Kidney (tissue), 13 donors: ENCODE measurements at regions not wholly inside any gene's neighbourhood (a gene's known extent, or its start where the extent isn't known, plus 50 kb on each side); places are given as distances from the start of the nearest gene placed in this dataset.

Source experiments
- DNase-seq, 5 donors: peaks; one replicate each; pipeline ENCODE4 v3.0.0-alpha.2; 2013 to 2020
- FAIRE-seq: peaks from 2 replicates; lab custom pipeline; 2012; peaks lifted over from hg19 to GRCh38; lab: Jason Lieb, UNC
- H3K27ac ChIP-seq, 2 donors: one replicate each; pipeline ENCODE4 v1.7.0; 2013; ENCODE audit warnings: low read depth in 2 of 2, low read length in 2 of 2, inconsistent platforms in 1 of 2
- H3K27me3 ChIP-seq: one replicate; pipeline ENCODE4 v1.7.1; 2013; ENCODE audit warnings: low read length, inconsistent platforms; ENCODE audit not compliant: control insufficient read depth, insufficient read depth
- H3K36me3 ChIP-seq, 3 donors: one replicate each; pipeline versions ENCODE4 v1.7.0 to v1.7.1; 2013; ENCODE audit warnings: low read length in 3 of 3, control low read depth in 1 of 3, inconsistent platforms in 1 of 3; ENCODE audit not compliant: insufficient read depth in 3 of 3, control insufficient read depth in 2 of 3
- H3K4me1 ChIP-seq, 3 donors: one replicate each; pipeline versions ENCODE4 v1.7.0 to v1.7.1; 2013; ENCODE audit warnings: low read length in 3 of 3, inconsistent platforms in 1 of 3, low read depth in 1 of 3; ENCODE audit not compliant: control insufficient read depth in 2 of 3, insufficient read depth in 2 of 3
- H3K4me3 ChIP-seq, 3 donors: one replicate each; pipeline versions ENCODE4 v1.7.0 to v1.8.1; 2013; ENCODE audit warnings: low read length in 3 of 3, control low read depth in 1 of 3, inconsistent platforms in 1 of 3
- H3K9ac ChIP-seq, 3 donors: one replicate each; pipeline versions ENCODE4 v1.7.0 to v1.7.1; 2013; ENCODE audit warnings: low read length in 3 of 3, control low read depth in 1 of 3, inconsistent platforms in 1 of 3
- H3K9me3 ChIP-seq, 3 donors: one replicate each; pipeline versions ENCODE4 v1.7.0 to v1.7.1; 2013; ENCODE audit warnings: low read length in 3 of 3, control low read depth in 1 of 3, inconsistent platforms in 1 of 3; ENCODE audit not compliant: control insufficient read depth in 2 of 3, insufficient read depth in 1 of 3
- intact Hi-C: fragments of 100-400 bp; cut with DNase I; formaldehyde crosslinking; loops from one replicate; pipeline ENCODE4 v1.11.1; 2022
- TF ChIP-seq, protein P1 (sequence below): IDR thresholded peaks from 3 replicates; pipeline ENCODE4 v1.5.1; 2012; ENCODE audit warnings: mild to moderate bottlenecking, moderate library complexity, borderline replicate concordance; ENCODE audit not compliant: insufficient read depth; ENCODE audit errors: extremely low read depth
- donor health status: control.
- donor health status: control.
- donor health status: control.
- donor health status: control.
- donor health status: control.
- donor health status: DM: yes; HTN: yes; CAD: no.
- donor health status: Normal renal cell carcinoma (clear cell type).

DNA sequence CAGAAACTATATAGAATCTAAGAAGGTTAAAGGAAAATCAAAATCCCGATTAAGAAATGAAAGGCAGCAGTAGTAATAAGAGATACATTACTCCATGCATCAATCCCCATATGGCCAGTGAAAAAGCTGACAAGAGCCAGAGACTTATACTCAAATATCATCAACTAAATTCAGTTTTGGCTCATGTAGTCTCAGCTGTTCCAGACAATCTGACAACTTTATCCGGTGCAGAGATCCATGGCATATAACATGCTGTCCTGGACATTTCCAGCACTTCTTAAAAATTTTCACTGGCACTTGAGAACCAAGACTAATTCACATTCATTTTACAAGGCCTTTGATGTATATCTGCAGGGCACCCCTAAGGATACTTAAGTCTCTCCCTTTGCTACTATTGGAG is 255.7 kb upstream of the KLHL1 start:
- intact Hi-C loops = no loop called here
- H3K27me3 ChIP-seq = no peaks in the 10 kb centered on the region
- TF ChIP-seq, protein P1, sequence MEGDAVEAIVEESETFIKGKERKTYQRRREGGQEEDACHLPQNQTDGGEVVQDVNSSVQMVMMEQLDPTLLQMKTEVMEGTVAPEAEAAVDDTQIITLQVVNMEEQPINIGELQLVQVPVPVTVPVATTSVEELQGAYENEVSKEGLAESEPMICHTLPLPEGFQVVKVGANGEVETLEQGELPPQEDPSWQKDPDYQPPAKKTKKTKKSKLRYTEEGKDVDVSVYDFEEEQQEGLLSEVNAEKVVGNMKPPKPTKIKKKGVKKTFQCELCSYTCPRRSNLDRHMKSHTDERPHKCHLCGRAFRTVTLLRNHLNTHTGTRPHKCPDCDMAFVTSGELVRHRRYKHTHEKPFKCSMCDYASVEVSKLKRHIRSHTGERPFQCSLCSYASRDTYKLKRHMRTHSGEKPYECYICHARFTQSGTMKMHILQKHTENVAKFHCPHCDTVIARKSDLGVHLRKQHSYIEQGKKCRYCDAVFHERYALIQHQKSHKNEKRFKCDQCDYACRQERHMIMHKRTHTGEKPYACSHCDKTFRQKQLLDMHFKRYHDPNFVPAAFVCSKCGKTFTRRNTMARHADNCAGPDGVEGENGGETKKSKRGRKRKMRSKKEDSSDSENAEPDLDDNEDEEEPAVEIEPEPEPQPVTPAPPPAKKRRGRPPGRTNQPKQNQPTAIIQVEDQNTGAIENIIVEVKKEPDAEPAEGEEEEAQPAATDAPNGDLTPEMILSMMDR = no peak
- no peak for FAIRE-seq
- H3K4me1 ChIP-seq = no peaks in the 10 kb centered on the region
- H3K9me3 ChIP-seq = no peaks in the 10 kb centered on the region
- H3K27ac ChIP-seq = no peak overlapping the region
- no peaks in the 10 kb centered on the region for H3K36me3 ChIP-seq
- no peak for DNase-seq
- H3K9ac ChIP-seq = no peak overlapping the region
- no peak overlapping the region for H3K4me3 ChIP-seq

DNA sequence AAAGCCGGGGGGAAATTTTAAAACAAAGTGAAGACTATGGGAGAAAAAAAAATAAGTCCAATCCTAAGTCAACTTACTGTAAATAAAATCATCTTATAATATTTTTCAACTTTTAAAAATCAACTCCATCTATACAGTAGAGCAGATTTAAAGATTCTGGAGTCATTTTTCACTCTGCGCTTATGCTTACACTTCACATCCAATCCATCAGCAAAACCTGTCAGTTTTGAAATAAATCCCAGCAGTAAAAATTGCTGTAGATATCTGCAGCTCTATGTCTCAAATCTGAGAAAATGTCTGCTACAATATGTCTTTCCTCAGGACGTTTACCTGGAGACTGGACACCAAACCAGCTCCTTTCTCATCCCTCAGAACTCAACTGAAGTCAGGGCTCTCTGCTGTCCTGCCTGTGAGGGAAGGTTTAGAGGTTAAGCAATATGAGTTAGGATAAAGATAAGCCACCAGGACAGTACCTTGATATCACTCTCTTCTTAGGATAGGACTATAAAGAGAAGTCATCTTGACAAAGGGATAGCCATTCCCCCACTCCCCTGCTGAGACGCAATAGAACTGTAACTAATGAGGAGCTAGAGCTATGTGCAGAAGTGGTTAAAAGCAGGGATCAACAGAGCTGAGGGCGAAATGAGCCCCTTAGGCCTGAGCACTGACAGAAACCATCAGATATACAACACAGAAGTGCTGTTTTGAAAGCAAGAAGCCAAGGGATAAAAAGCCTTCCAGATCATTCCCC is 254.7 kb upstream of the KLHL1 start:
- no peak overlapping the region for H3K9ac ChIP-seq
- FAIRE-seq = no peak
- H3K36me3 ChIP-seq = no peaks in the 10 kb centered on the region
- H3K4me3 ChIP-seq = no peak overlapping the region
- no peaks in the 10 kb centered on the region for H3K4me1 ChIP-seq
- H3K27me3 ChIP-seq = no peaks in the 10 kb centered on the region
- no peaks in the 10 kb centered on the region for H3K9me3 ChIP-seq
- H3K27ac ChIP-seq = no peak overlapping the region
- TF ChIP-seq, protein P1 = no peak
- DNase-seq = no peak
- intact Hi-C loops = no loop called here

DNA sequence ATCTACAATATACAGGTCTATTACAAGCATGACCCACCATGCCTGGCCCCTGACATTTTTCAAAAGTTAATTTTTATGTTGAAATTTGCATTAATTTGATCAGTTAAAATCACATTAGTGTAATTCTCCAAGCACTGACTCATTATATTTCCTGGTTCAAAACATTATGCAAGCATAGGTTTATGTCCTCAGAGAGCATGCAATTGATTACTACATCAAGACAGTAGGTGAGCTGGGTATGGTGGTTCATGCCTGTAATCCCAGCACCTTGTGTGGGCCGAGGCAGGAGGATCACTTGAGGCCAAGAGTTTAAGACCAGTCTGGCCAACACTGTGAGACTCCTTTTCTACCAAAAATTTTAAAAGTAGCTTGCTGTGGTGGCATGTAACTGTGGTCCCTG is 248.8 kb upstream of the KLHL1 start:
- Histone ChIP-seq H3K4me3 (no peak overlapping the region), H3K4me1 (no peaks in the 10 kb centered on the region), H3K9ac (no peak overlapping the region), H3K27ac (no peak overlapping the region), H3K9me3 (no peaks in the 10 kb centered on the region), H3K36me3 (no peaks in the 10 kb centered on the region), H3K27me3 (no peaks in the 10 kb centered on the region)
- TF ChIP-seq, protein P1 = no peak
- intact Hi-C loops = no loop called here
- DNase-seq (no peak), FAIRE-seq (no peak)

DNA sequence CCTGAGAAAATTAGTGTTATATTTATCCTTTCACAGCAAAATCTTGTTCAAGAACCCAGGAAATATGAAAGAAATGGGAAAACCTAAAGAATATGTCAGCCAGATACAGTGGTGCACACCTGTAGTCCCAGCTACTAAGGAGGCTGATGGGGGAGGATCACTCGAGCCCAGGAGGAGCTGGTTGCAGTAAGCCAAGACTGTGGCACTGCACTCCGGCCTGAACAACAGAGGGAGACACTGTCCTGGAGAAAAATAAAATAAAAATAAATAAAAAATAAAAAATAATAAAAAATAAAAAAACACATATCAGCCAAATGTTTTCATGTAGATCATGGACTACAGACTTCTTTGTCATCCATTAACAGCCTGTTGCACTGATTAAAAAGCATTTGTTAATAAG is 244.8 kb upstream of the KLHL1 start:
- H3K9ac ChIP-seq = no peak overlapping the region
- DNase-seq (no peak), FAIRE-seq (no peak)
- no peaks in the 10 kb centered on the region for H3K9me3 ChIP-seq
- H3K36me3 ChIP-seq = no peaks in the 10 kb centered on the region
- H3K4me1 ChIP-seq = no peaks in the 10 kb centered on the region
- no peaks in the 10 kb centered on the region for H3K27me3 ChIP-seq
- TF ChIP-seq, protein P1 = no peak
- H3K4me3 ChIP-seq = no peak overlapping the region
- no peak overlapping the region for H3K27ac ChIP-seq
- intact Hi-C loops = no loop called here
